HG02798 (cell line): ENCODE measurements at regions not wholly inside any gene's neighbourhood (a gene's known extent, or its start where the extent isn't known, plus 50 kb on each side); places are given as distances from the start of the nearest gene placed in this dataset.
"Not testable (repeated sequence)": the region's sequence is repeated elsewhere in the genome, so short reads cannot be mapped to it uniquely, and the experiment has no call there.

Source experiments
- ATAC-seq: cut with Tn5 transposase; IDR thresholded peaks from one replicate; pipeline ENCODE4 v1.9.1; 2021; ENCODE audit warnings: mild to moderate bottlenecking; ENCODE audit not compliant: unreplicated experiment, poor library complexity

- no peak for ATAC-seq
Observed at GRCh38 chr2:45123065-45123464, 113.8 kb upstream of the SIX2 start.

DNA sequence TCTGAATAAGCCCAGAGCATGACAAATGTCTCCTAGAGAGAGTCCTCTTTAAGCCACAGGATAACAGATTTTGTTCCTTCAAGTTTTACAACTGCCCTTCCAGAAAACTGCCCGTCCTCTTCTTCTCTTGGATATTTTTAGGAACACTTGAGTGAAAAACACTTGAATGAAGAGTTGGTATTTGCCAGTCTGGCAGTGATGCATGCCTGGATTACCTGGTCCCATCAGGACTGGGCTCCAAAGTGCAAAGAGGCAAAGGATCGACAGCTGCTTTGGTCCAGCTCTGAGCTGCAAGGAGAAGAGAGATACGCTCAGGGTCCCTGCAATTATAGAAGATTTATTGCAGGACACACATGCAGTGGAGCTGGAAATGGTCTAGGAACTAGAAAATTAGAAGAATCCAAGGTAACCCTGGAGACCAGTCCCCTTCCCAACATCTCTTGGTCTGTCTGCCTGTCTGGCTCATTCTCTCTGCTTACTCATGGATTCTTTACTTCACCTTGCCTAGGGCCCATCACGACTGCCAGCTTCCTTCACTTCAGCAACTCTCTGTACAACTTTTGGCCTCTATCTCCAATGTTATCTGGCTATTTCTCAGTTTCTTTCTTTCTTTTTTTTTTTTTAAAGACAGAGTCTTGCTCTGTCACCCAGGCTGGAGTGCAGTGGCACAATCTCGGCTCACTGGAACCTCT lies 112.1 kb upstream of the SIX2 start:
- no peak for ATAC-seq

- ATAC-seq = no peak
Observed at GRCh38 chr2:45120546-45120945, 111.3 kb upstream of the SIX2 start.

GRCh38 chr2:45119855-45120254 lies 110.6 kb upstream of the SIX2 start:
- ATAC-seq = no peak

DNA sequence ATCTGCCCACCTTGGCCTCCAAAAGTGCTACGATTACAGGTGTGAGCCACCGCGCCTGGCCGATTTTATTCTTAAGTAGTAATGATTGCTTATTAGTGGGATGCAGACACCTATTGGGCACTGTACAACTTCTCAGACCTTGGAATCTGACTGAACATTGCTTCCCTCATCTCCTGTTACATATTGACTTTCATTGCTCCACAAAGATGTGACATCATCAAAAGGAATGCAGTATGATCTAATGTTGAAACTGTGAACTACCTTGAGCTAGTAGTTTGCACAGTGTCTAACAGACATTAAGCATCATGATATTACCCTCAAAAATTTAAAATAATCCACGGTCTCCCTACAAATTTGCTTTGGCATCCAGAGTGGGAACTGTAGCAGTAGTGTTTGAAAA lies 109.8 kb upstream of the SIX2 start:
- ATAC-seq = no peak

- ATAC-seq = no peak
Observed at GRCh38 chr2:45117383-45117782, 108.1 kb upstream of the SIX2 start.

- no peak for ATAC-seq
Observed at GRCh38 chr2:45115181-45115580, 105.9 kb upstream of the SIX2 start.

DNA sequence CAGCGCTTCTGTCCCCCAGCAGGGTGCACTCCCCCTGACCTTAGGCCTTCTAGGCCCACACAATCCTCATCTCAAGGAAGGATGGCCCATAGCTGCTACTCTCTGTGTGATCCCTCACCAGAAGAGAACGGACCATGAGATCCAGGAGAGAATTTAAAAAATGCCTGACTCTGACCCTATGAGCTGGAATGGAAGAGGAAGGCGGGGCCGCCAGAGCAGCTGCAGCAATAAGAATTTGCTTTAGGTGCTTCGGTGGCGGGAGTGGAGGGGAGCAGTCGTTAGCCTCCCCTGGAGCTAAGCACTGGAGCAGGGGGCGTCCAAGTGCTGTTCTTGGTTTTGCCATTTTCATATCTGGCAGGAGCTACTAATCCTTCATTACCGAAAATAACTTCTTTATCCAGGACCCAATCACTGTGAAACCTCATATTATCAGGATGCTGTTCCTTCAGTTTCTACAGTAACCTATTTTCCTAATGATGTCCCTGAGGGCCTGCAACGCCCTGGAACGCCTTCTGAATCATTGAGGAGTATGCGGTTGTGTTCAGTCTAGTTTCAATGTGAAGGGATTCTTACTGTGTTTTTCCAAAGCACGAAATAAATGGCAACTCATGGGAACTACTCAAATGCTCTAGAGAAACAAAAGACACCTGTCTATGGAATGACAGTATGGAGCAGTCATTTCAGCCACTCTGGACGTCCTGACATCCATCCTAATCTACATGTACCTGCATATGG lies 105.1 kb upstream of the SIX2 start:
- ATAC-seq = no peak

GRCh38 chr2:45112750-45113149 lies 103.5 kb upstream of the SIX2 start:
- no peak for ATAC-seq

- ATAC-seq = no peak
Observed at GRCh38 chr2:45105050-45105582, 95.9 kb upstream of the SIX2 start.

DNA sequence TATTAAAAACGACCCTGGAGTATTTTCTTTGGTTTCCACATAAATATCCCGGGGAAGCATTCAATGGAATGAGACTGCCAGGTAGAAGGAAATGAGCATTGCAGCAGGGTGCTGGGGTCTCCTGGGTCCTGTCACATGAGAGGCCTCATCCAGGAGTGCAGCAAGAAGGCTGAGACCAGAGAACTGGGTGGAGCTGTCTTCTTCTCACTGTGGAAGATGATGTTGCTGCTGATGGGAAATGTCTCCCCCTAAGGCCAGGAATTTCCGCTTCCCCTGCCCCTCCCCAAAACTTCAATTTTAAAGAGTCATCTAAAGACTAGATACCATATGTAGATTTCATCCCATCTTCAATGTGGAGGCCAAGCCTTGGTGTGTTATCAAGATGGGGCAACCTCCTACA lies 95.2 kb upstream of the SIX2 start:
- ATAC-seq = no peak

DNA sequence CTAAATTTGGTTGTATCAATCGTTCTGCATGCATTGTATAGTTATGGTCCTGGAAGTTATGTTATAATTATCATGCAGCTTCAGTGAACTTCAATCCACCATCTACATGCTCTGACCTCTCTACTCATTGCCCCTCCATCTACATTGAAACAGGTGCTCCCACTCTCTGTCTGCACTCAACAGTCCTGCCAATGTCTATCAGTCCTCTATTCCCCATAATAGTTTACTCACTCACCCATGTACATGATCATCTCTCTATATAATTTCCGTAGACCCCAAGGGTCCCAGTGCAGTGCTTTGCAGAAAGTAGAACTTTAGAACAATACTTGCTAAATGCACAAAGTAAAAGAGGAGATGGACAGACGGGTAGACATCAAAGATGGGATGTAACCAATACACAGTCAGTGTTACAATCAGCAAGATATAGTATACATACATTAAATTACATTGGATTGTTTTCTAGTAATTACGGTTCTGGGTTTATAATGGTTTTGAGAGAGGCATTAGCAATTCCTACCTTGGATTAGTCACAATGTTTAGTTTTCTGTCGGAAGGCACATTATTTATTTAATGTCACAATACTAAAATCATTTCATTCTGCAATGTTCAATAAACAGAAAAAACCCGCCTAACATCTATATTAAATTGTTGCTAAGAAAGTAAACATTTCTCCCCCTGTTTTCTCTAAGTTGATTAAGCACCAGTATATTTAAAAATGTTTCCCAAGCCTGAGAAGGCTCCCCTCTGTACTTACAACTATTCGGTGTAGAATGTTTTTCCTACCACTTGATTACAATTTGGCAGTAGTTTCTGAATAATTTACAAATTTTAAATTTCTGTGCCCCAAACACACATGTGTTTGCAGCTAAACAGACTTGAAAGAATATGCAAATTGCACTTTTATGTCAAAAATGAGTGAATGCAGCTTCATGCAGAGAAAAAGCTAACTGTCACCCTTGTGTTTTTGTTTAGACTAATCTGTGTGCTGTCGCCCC lies 94.4 kb upstream of the SIX2 start:
- ATAC-seq = no peak

DNA sequence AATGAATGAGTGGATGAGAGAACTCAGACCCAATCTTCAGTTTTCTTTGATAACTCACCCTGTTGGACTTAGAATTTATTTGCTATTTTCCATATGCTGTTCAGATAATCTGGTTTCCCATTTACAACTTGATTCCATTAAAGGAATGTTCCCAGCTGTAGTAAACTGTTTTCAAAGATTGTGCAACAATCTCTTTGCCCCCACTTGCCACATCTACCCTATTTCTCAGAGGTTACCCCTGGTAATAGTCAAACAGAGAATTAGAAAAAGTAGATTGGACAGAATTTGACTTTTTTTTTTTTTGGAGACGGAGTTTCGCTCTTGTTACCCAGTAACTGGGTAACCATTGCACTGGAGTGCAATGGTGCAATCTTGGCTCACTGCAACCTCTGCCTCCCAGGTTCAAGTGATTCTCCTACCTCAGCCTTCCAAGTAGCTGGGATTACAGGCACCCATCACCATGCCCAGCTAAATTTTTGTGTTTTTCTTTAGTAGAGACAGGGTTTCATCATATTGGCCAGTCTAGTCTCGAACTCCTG lies 93.4 kb upstream of the SIX2 start:
- no peak for ATAC-seq

GRCh38 chr2:45102141-45102540 lies 92.9 kb upstream of the SIX2 start:
- no peak for ATAC-seq

DNA sequence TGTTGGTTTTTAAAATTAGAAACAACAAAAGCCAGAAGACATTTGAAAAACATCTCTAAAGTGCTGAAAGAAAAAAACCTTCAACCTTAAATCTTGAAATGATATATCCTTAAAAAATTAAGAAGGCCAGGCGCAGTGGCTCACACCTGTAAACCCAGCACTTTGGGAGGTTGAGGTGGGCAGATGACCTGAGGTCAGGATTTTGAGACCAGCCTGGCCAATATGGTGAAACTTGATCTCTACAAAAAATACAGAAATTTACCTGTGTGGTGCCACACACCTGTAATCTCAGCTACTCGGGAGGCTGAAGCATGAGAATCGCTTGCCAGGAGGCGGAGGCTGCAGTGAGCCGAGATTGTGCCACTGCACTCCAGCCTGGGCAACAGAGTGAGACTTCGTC lies 87.7 kb upstream of the SIX2 start:
- ATAC-seq = no peak

GRCh38 chr2:45096038-45096437 lies 86.8 kb upstream of the SIX2 start:
- ATAC-seq = not testable (repeated sequence)

DNA sequence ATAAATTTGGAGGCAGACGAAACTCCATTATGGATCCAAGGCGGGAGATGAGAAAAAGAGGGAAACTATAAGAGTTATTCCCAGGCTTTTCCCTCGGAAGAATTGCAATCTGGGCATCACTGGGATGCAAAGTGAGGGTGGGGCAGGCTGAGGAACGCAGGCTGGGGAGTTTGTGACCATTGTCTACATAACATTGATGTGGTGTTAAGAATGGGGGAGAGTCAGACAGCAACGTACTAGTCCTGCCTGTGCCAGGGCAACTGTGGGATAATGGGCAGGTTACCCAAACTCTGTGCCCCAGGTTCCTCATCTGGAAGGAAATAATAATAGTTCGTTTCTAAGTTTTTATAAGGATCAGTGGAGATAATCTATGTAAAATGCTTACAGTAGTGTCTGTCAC lies 84.4 kb upstream of the SIX2 start:
- no peak for ATAC-seq

GRCh38 chr2:45093181-45093580 lies 83.9 kb upstream of the SIX2 start:
- ATAC-seq = no peak

GRCh38 chr2:45089554-45090261 lies 80.5 kb upstream of the SIX2 start:
- ATAC-seq = no peak

- no peak for ATAC-seq
Observed at GRCh38 chr2:45085487-45085886, 76.2 kb upstream of the SIX2 start.
